ENCODE measurements at regions not wholly inside any gene's neighbourhood (a gene's known extent, or its start where the extent isn't known, plus 50 kb on each side); places are given as distances from the start of the nearest gene placed in this dataset.

DNA sequence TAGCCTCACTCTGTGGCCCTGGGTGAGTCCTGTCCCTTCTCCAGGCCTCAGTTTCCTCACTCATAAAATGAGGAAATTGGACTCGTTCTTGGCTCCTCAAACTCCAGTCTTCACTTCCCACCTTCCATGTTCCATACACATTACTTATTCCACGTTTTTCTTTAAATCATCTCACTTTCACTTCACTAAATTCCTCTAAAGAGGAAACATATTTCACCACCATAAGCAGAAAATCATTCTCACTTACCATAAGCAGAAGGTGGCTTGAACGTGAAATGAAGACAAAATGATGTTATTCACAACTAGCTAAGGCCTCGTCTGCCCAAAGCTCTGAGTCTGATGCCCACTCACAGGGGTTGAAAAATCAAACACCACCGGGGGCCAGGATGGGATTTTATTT lies 278.3 kb downstream of the ADGRD1 start:
- H3K56ac ChIP-seq (replicated peaks; ENCODE audit: insufficient read length, low read depth, low read length) = no peak overlapping the region
- no peak overlapping the region for H3K4ac ChIP-seq (replicated peaks; ENCODE audit: insufficient read length, low read depth, low read length)
- H3K4me1 ChIP-seq (replicated peaks in 1 of 4; ENCODE audit: control insufficient read depth in 3 of 4, insufficient read depth in 4 of 4, low read length in 3 of 4) = peaks cover 0 to 21% (median 11%) of the 10 kb centered on the region in 4 experiments; a peak in 5 of 7 replicates
- no peak for TF ChIP-seq JUN (IDR thresholded peaks at IDR 0.05; ENCODE audit: low read depth, low read length)
- no peak for TF ChIP-seq SRF (IDR thresholded peaks at IDR 0.05; ENCODE audit: low read depth, low read length)
- no peak for TF ChIP-seq GABPA (IDR thresholded peaks at IDR 0.05; ENCODE audit: borderline replicate concordance, insufficient read depth, low read length)
- no peak for TF ChIP-seq ZNF274 (IDR thresholded peaks at IDR 0.05; ENCODE audit: borderline replicate concordance, extremely low read depth, low read length)
- no peak for TF ChIP-seq ASH2L (IDR thresholded peaks at IDR 0.05; ENCODE audit: low read length)
- no peak for TF ChIP-seq JUND (IDR thresholded peaks at IDR 0.05; ENCODE audit: low read length)
- TF ChIP-seq POU5F1 (IDR thresholded peaks at IDR 0.05; ENCODE audit: low read depth, low read length) = no peak
- TF ChIP-seq RFX5 (IDR thresholded peaks at IDR 0.05; ENCODE audit: borderline replicate concordance, low read depth, low read length) = no peak
- no peak for TF ChIP-seq HDAC2 (IDR thresholded peaks at IDR 0.05; ENCODE audit: borderline replicate concordance in 1 of 2, low read depth in 2 of 2, low read length in 2 of 2)
- no peak for TF ChIP-seq EP300 (IDR thresholded peaks at IDR 0.05; ENCODE audit: borderline replicate concordance in 1 of 2, low read depth in 2 of 2, low read length in 2 of 2)
- no peak for TF ChIP-seq NANOG (IDR thresholded peaks at IDR 0.05; ENCODE audit: insufficient read depth, low read depth, low read length, poor library complexity, severe bottlenecking)
- no peak overlapping the region for H3K23ac ChIP-seq (ENCODE audit: insufficient read length)
- no peak overlapping the region for H3K27ac ChIP-seq (ENCODE audit: low read depth, low read length)
- no peaks in the 10 kb centered on the region for H3K79me1 ChIP-seq (ENCODE audit: low read depth, low read length)
- H2BK120ac ChIP-seq (replicated peaks; ENCODE audit: low read depth, low read length) = no peak overlapping the region
- no peak overlapping the region for H3K9ac ChIP-seq (replicated peaks in 1 of 4; ENCODE audit: extremely low read depth in 1 of 4, low read depth in 3 of 4, low read length in 3 of 4)
- H3K23me2 ChIP-seq (ENCODE audit: low read depth, low read length) = no peaks in the 10 kb centered on the region
- H3K4me3 ChIP-seq (ENCODE audit: extremely low read depth in 1 of 4, insufficient read depth in 2 of 4, low read depth in 3 of 4, low read length in 4 of 4) = no peak overlapping the region
- DNase-seq (ENCODE audit: low read depth in 1 of 2, low spot score in 2 of 2) = no peak
- no peak overlapping the region for H2BK20ac ChIP-seq (ENCODE audit: low read length)
- no peak for FAIRE-seq
- no peak overlapping the region for H3K4me2 ChIP-seq (ENCODE audit: insufficient read depth in 1 of 2, low read depth in 2 of 2, low read length in 2 of 2)
- no peak overlapping the region for H4K91ac ChIP-seq (replicated peaks; ENCODE audit: insufficient read length, low read length)
- no peak overlapping the region for H2BK15ac ChIP-seq (ENCODE audit: low read length)
- POLR2A ChIA-PET (ENCODE audit: partially characterized antibody) = no interaction called here
- H2BK5ac ChIP-seq (ENCODE audit: low read depth, low read length) = no peak overlapping the region
- H2BK12ac ChIP-seq (ENCODE audit: low read depth, low read length) = 0 out of 2 replicates have a peak overlapping the region, but pooled peaks have one; percentile 60
- WGBS, 2 experiments (ENCODE audit: extremely low coverage in 1 of 2, insufficient coverage in 1 of 2, insufficient read length in 1 of 2, insufficient replicate concordance in 2 of 2, low coverage in 1 of 2, low lambda C conversion rate in 2 of 2, missing lambda C conversion rate in 1 of 2) = 89 to 100% methylated on average over 1 to 5 of the region's 5 CpGs
- no peaks in the 10 kb centered on the region for H3K79me2 ChIP-seq (ENCODE audit: control insufficient read depth in 1 of 2, insufficient read depth in 2 of 2, low read length in 2 of 2)
- H2AFZ ChIP-seq (ENCODE audit: low read length) = no peak overlapping the region
- CTCF ChIA-PET (ENCODE audit: partially characterized antibody) = no interaction called here
- H4K5ac ChIP-seq (ENCODE audit: insufficient read length, low read depth, low read length) = no peak overlapping the region
- peaks cover 3 to 4% of the 10 kb centered on the region in 2 experiments; a peak in 3 of 4 replicates for H3K9me3 ChIP-seq (ENCODE audit: insufficient read depth in 2 of 2, low read depth in 1 of 2, low read length in 1 of 2)
- no peaks in the 10 kb centered on the region for H4K20me1 ChIP-seq (replicated peaks in 1 of 2; ENCODE audit: control insufficient read depth in 1 of 2, insufficient read depth in 2 of 2, low read length in 2 of 2)
- H3K14ac ChIP-seq (ENCODE audit: insufficient read length) = no peak overlapping the region
- H2AK5ac ChIP-seq (ENCODE audit: low read depth, low read length) = no peak overlapping the region
- no peak overlapping the region; the same call in 1 of the 2 replicates for H3K18ac ChIP-seq (ENCODE audit: extremely low read depth, low read length)
- no peaks in the 10 kb centered on the region for H3K36me3 ChIP-seq (ENCODE audit: control insufficient read depth in 2 of 4, insufficient read depth in 4 of 4, low read length in 3 of 4)
- H4K8ac ChIP-seq (ENCODE audit: extremely low read depth, insufficient read depth, low read length) = no peak overlapping the region
- H3K27me3 ChIP-seq (replicated peaks in 1 of 4; ENCODE audit: control insufficient read depth in 3 of 4, extremely low read depth in 1 of 4, insufficient read depth in 3 of 4, low read length in 3 of 4) = no peaks in the 10 kb centered on the region

Data from H1 (cell line).